ENCODE measurements at regions not wholly inside any gene's neighbourhood (a gene's known extent, or its start where the extent isn't known, plus 50 kb on each side); places are given as distances from the start of the nearest gene placed in this dataset.

DNA sequence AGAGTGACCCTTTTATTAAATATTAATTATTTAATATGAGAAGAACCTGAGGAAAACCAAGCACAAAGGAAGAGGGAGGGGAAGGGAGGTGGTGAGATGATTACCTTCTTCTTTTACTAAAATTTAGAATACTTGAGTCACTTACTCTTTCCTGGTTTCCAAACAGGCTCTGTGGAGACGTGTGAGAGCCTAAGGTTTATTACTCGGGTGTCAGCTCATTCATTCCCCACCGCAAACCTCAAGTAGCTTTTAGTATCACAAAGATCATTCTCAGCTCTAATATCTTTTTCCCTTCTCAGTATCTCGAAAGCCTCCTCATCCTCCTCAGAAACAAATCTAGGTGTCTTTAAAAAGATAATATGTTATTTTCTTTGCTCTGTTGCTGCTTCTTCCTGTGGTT lies 497.2 kb upstream of the JARID2 start:
- TF ChIP-seq, protein P1, sequence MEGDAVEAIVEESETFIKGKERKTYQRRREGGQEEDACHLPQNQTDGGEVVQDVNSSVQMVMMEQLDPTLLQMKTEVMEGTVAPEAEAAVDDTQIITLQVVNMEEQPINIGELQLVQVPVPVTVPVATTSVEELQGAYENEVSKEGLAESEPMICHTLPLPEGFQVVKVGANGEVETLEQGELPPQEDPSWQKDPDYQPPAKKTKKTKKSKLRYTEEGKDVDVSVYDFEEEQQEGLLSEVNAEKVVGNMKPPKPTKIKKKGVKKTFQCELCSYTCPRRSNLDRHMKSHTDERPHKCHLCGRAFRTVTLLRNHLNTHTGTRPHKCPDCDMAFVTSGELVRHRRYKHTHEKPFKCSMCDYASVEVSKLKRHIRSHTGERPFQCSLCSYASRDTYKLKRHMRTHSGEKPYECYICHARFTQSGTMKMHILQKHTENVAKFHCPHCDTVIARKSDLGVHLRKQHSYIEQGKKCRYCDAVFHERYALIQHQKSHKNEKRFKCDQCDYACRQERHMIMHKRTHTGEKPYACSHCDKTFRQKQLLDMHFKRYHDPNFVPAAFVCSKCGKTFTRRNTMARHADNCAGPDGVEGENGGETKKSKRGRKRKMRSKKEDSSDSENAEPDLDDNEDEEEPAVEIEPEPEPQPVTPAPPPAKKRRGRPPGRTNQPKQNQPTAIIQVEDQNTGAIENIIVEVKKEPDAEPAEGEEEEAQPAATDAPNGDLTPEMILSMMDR (conservative IDR thresholded peaks at IDR 0.05; ENCODE audit: low read depth in 2 of 2): no peak
- no peak for TF ChIP-seq POLR2AphosphoS5 (IDR thresholded peaks at IDR 0.05; ENCODE audit: low read depth)
- TF ChIP-seq REST (IDR thresholded peaks at IDR 0.05; ENCODE audit: unreplicated experiment): no peak
